ENCODE measurements at regions not wholly inside any gene's neighbourhood (a gene's known extent, or its start where the extent isn't known, plus 50 kb on each side); places are given as distances from the start of the nearest gene placed in this dataset.

- ChIA-PET POLR2A (no interaction called here), CTCF (no interaction called here)
- Histone ChIP-seq H3K9me3 (ENCODE audit: control insufficient read depth, insufficient read depth, low read length) (peaks cover 16% of the 10 kb centered on the region), H3K27me3 (ENCODE audit: control insufficient read depth, insufficient read depth, low read length) (no peaks in the 10 kb centered on the region), H3K27ac (ENCODE audit: low read depth, low read length) (no peak overlapping the region), H3K4me3 (ENCODE audit: low read depth, low read length) (no peak overlapping the region)
- no peak for DNase-seq (ENCODE audit: low read depth, low spot score)
- TF ChIP-seq, protein P1, sequence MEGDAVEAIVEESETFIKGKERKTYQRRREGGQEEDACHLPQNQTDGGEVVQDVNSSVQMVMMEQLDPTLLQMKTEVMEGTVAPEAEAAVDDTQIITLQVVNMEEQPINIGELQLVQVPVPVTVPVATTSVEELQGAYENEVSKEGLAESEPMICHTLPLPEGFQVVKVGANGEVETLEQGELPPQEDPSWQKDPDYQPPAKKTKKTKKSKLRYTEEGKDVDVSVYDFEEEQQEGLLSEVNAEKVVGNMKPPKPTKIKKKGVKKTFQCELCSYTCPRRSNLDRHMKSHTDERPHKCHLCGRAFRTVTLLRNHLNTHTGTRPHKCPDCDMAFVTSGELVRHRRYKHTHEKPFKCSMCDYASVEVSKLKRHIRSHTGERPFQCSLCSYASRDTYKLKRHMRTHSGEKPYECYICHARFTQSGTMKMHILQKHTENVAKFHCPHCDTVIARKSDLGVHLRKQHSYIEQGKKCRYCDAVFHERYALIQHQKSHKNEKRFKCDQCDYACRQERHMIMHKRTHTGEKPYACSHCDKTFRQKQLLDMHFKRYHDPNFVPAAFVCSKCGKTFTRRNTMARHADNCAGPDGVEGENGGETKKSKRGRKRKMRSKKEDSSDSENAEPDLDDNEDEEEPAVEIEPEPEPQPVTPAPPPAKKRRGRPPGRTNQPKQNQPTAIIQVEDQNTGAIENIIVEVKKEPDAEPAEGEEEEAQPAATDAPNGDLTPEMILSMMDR (IDR thresholded peaks at IDR 0.05; ENCODE audit: low read depth, low read length), result no peak
Measured at GRCh38 chr14:98391061-98391460, 880.9 kb downstream of the BCL11B start.

- POLR2A ChIA-PET, result no interaction called here
Measured at GRCh38 chr14:98393527-98393926, 878.5 kb downstream of the BCL11B start.

DNA sequence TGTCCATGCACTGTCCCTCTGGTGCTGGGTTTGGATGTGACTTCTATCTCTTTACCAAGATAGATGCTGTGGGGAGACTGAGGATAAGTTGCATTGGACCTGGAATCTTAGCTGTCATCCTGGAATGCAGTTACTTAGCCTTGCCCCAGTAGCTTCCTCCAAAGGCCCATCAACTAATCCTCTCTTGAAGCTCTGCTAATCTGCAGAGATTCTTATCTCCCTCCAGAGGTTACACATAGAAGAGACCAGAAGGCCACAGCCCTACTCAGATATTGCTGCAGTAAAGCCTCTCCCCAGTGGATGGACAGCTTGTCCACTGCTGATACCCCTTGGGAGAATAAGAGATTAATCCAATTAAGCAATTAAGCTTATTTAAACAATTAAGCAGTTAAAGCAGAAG, 867.2 kb downstream of the BCL11B start:
- H3K27ac ChIP-seq (ENCODE audit: low read depth, low read length), result no peak overlapping the region
- peaks cover 32% of the 10 kb centered on the region; the same call in 1 of the 2 replicates for H3K9me3 ChIP-seq (ENCODE audit: control insufficient read depth, insufficient read depth, low read length)
- H3K27me3 ChIP-seq (ENCODE audit: control insufficient read depth, insufficient read depth, low read length), result no peaks in the 10 kb centered on the region
- CTCF ChIA-PET, result no interaction called here
- H3K4me3 ChIP-seq (ENCODE audit: low read depth, low read length), result no peak overlapping the region
- POLR2A ChIA-PET, result no interaction called here
- no peak for DNase-seq (ENCODE audit: low read depth, low spot score)
- TF ChIP-seq, protein P1 (IDR thresholded peaks at IDR 0.05; ENCODE audit: low read depth, low read length), result no peak

More at GRCh38 chr14:98393527-98393926, 878.5 kb downstream of the BCL11B start:
- TF ChIP-seq, protein P1 (IDR thresholded peaks at IDR 0.05; ENCODE audit: low read depth, low read length), result no peak
- Histone ChIP-seq H3K4me3 (ENCODE audit: low read depth, low read length) (no peak overlapping the region), H3K9me3 (ENCODE audit: control insufficient read depth, insufficient read depth, low read length) (peaks cover 17% of the 10 kb centered on the region), H3K27me3 (ENCODE audit: control insufficient read depth, insufficient read depth, low read length) (no peaks in the 10 kb centered on the region), H3K27ac (ENCODE audit: low read depth, low read length) (no peak overlapping the region)
- CTCF ChIA-PET, result no interaction called here
- DNase-seq (ENCODE audit: low read depth, low spot score), result no peak

GRCh38 chr14:98408024-98408555, 863.9 kb downstream of the BCL11B start:
- no peak overlapping the region for H3K4me3 ChIP-seq (ENCODE audit: low read depth, low read length)
- H3K27ac ChIP-seq (ENCODE audit: low read depth, low read length), result no peak overlapping the region
- TF ChIP-seq, protein P1 (IDR thresholded peaks at IDR 0.05; ENCODE audit: low read depth, low read length), result no peak

GRCh38 chr14:98408713-98409112, 863.3 kb downstream of the BCL11B start:
- no peak for DNase-seq (ENCODE audit: low read depth, low spot score)
- H3K27me3 ChIP-seq (ENCODE audit: control insufficient read depth, insufficient read depth, low read length), result no peaks in the 10 kb centered on the region
- no peak overlapping the region for H3K4me3 ChIP-seq (ENCODE audit: low read depth, low read length)
- POLR2A ChIA-PET, result no interaction called here
- CTCF ChIA-PET, result no interaction called here
- peaks cover 40% of the 10 kb centered on the region; the same call in 1 of the 2 replicates for H3K9me3 ChIP-seq (ENCODE audit: control insufficient read depth, insufficient read depth, low read length)
- H3K27ac ChIP-seq (ENCODE audit: low read depth, low read length), result no peak overlapping the region
- TF ChIP-seq, protein P1 (IDR thresholded peaks at IDR 0.05; ENCODE audit: low read depth, low read length), result no peak

More at GRCh38 chr14:98408024-98408555, 863.9 kb downstream of the BCL11B start:
- POLR2A ChIA-PET, result no interaction called here
- CTCF ChIA-PET, result no interaction called here
- H3K27me3 ChIP-seq (ENCODE audit: control insufficient read depth, insufficient read depth, low read length), result no peaks in the 10 kb centered on the region
- peaks cover 43% of the 10 kb centered on the region; the same call in 1 of the 2 replicates for H3K9me3 ChIP-seq (ENCODE audit: control insufficient read depth, insufficient read depth, low read length)
- DNase-seq (ENCODE audit: low read depth, low spot score), result no peak

All from AG04450 (cell line).